NCI-H345 (cell line): ENCODE measurements at regions not wholly inside any gene's neighbourhood (a gene's known extent, or its start where the extent isn't known, plus 50 kb on each side); places are given as distances from the start of the nearest gene placed in this dataset.

ENCODE experiments used
- DNase-seq: peaks from one replicate; lab custom pipeline; 2025; lab: John Stamatoyannopoulos, UW

DNA sequence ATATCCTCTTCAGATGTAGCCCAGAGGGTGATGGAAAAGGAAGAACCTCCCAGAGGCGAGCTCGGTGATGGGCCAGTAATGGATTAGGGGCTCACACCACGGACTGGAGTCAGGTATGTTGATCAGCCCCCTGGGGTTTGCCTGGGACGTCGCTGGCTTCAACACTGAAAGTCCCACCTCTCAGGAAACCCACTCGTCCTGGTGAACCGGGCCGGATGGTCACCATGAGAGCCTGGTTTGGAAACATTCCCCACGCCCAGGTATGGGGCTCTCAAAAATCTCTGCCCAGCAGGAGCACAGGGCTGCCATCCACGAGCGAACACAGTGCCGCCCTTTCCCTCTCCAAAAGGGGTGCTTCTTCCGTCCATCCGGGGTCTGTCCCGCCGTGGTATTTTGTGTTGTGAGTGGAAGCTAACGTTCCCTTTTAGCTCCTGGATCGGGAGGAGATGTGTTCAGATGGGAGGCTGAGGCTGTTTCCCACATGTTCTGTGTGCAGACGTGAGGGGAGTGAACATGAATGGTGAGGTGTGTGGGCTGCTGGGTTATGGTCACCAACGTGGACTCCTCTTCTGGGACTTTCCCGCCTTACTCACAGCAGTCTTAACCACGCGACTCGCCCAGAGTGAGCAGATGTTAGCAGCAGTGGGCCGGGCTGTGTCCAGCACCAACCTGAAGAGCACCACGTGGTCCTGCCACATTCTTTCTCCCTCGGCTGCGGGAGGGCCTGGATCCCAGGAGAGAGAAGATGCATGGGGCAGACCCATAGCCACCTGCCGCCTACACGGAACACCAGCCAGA lies 139.2 kb downstream of the KIF26A start:
- no peak for DNase-seq

DNA sequence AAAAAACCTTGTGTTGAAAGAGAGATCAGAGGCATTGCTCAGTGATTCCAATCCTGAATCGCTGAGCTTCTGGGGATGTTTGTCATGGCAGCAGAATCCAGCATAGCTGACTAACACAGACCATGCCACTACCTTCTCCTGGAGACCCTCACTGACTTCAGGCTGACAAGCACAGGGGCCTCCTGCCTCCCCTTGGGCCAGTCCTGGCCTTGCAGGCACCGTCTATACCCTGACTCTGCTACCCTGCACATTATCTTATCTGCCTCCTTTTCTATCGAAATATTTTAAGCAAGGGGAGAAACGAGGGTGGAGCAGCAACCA lies 139.8 kb downstream of the KIF26A start:
- no peak for DNase-seq

DNA sequence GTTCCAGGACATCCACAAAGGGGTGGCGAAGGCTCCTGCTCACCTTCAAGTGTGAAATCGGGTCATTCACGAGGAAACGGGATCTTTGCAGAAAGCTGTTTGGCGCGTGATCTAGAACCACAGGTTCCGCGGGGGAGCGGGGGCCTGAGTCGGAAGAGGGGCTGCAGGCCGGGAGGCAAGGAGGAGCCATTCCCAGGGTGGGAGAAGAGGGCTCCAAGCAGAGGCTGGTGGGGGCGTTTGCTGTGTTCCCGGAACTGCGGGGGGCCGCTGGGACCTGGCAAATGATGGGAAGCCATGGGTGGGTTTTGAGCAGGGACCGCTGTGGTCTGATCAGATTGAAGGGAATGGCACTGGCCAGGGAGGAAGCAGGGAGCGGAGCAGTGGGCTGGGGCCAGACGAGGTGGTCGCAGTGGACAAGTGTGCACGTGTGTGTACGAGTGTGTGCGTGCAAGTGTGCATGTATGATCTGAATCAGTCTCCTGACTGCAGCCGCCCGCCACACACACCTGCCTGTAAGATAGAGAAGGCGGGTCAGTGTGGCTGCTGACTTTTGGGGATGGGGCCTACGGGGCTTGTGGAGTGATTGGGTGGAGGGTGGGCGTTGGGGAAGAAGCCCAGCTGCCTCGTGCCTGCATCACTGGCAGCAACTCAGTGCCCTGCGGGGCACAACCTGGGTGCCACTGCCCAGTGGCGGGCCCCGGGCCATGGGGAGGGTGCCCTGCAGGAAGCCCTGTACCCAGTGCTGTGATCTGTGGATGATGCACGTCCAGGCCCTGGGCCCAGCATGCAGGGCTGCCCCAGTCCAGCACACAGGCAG lies 141.9 kb downstream of the KIF26A start:
- no peak for DNase-seq

GRCh38 chr14:104280902-104281767 lies 142.7 kb downstream of the KIF26A start:
- DNase-seq = no peak

GRCh38 chr14:104281768-104282301 lies 143.4 kb downstream of the KIF26A start:
- no peak for DNase-seq

DNA sequence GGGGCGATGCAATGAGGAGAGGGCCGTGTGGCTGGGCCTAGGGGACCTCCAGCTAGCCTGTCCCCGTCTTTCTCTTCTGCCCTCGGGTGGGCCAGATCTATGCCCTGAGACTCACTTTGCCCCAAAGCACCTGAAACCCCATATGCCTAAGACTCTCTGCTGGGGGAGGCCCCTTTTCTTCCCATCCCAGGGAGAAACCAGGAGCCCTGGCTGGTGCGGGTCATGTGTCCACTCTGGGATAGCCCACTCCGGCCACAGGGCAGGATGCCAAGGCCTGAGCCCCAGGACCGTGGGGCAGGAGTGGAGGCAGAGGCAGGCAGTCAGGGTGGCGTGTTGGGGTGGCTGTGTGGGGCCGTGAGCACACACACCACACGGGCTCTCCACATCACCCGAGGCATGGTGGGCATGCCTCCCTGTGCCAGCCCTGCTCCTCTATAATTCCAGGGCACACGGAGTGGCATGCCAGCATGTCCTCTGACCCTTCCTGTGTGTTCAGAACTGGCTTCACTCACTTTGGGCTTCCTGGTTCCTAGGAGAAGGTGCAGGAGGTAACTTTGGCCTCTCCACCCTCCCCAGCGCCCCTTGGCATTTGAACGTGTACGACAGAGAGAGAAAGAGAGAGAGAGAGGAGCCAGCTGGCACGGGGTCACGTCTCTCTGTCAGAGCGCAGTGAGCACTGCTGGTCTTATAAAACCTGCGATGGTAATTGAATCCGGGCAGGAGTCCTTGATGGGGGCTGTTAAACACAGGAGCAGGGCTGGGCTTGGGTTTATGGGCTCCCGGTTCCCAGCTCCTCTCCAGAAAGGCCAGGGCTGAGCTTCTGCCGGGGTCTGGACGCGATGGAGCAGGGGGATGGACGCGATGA lies 144.2 kb downstream of the KIF26A start:
- no peak for DNase-seq

DNA sequence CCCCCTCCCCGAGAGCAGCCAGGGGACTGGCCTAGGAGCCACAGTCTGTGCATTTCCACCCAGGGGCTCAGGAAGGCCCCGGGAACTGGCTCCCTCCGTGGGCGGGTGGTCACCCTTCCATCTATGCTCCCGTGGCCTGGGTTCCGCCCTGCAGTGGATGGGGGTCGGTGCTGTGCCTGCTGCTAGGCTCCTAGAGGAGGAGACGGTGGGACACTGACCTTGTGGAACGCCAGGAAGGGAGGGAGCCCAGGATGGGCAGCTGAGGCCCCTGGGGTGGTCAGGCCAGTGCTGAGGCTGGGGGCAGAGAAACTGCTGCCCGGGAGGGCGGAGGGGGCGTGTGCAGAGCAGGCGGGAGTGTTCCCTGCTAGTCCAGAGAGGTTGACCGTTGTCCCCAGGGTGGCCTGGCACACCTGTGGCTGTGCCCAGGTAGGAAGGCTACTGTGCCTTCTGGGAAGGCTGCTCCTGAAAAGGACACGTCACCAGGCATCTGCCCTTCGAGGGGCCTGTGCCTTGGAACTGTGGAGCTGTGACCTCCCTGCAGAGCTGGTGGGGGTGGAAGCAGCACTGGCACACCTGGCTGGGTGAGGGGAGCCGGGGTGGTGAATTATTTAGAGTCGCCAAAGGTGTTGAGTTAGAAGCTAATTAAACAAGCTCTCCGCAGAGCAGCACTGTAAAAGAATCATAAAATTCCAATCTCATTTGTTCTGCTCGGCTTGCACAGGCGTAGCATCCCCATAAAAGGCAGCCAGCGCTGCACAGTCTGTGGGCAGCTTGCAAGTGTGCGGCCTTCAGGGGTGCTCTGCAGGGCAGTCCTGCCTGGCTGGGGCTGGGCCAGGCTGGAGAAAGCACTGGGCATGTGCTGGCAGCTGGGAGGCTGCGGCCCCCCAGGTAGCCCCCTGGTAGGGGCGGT lies 145.1 kb downstream of the KIF26A start:
- no peak for DNase-seq

GRCh38 chr14:104284107-104284592 lies 145.8 kb downstream of the KIF26A start:
- DNase-seq = no peak

GRCh38 chr14:104284636-104285507 lies 146.5 kb downstream of the KIF26A start:
- DNase-seq = no peak

DNA sequence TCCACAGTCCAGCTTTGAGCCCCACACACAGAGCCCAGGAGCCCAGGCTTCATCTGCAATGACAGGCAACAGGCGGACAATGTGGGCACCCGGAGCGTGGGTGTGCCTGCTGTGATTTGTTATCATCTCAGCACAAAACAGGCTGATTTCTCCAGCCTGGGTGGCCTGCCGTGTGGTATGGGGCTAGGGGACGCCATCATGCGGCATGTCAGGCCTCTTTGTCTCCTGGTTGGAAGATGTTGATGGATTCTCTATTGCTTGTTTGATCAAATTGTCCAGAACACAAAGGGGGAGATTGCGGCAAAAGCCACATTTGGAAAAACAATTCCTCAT lies 147.1 kb downstream of the KIF26A start:
- DNase-seq = no peak

DNA sequence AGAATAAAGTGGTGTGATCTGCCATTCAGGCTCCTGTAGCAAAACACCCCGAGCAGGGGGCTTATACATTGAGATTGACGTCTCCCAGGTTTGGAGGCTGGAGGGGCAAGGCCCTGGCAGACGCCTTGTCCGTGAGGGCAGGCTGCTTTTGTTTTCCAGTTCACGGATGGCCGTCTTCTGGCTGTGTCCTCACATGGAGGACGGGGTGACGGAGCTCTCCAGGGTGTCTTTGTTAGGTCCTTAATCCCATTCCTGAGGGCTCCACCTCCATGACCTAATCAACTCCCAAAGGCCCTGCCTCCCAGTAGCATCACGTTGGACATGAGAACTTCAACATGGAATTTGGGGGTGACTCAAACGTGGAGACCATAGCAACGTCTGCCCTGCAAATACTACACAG lies 147.7 kb downstream of the KIF26A start:
- no peak for DNase-seq

DNA sequence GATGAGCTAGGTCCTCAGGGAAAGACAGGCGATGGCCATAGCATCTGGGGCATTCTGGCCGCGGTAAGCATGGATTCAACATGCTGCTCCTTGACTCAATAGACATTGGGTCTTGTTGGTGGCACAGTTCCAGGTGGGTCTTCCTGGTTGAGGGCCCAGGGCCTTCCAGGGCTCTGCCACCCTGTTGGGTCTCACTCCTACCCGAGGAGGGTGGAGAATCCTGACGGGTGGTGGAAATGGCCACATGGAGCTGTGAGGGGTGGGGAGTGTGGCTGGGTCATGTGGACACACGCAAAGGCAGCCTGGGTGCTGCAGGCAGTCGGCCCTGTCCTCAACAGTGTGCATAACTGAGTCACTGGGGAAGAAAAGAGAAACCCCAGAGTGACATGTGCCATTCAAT lies 148.1 kb downstream of the KIF26A start:
- no peak for DNase-seq

GRCh38 chr14:104287301-104288009 lies 149.1 kb downstream of the KIF26A start:
- DNase-seq = no peak

DNA sequence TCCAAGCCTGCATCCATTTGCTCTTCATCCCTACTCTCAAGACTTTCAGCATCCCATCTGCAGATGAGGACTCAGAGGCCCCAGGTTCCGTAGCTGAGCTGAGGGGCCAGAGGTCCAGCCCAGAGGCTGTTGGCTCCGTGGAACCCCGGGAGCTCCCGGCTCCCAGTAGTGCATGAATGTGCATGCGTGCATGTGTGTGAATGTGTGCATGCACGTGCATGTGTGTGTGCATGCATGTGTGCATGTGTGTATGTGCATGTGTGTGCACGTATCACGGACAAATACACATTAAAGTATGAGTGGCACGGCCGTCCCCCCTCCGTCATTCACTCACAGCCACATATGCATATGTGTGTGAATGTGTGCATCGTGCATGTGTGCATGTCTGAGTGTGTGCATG lies 149.9 kb downstream of the KIF26A start:
- DNase-seq = no peak

DNA sequence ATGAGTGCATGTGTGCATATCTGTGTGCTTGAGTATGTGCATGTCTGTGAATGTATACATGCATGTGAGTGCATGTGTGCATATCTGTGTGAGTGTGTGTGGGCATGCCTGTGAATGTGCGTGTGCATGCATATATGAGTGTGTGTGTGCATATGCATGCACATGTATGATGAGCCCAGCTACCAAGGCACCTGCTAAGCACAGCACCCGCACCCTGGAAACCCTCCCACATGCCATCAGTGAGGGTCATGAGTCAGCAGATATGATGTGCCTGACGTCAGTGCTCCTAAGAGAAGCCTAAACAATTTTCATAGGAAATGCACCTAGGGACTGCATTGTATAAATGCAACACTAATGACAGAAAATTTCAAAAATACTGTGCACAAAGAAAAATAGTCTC lies 151.1 kb downstream of the KIF26A start:
- no peak for DNase-seq

DNA sequence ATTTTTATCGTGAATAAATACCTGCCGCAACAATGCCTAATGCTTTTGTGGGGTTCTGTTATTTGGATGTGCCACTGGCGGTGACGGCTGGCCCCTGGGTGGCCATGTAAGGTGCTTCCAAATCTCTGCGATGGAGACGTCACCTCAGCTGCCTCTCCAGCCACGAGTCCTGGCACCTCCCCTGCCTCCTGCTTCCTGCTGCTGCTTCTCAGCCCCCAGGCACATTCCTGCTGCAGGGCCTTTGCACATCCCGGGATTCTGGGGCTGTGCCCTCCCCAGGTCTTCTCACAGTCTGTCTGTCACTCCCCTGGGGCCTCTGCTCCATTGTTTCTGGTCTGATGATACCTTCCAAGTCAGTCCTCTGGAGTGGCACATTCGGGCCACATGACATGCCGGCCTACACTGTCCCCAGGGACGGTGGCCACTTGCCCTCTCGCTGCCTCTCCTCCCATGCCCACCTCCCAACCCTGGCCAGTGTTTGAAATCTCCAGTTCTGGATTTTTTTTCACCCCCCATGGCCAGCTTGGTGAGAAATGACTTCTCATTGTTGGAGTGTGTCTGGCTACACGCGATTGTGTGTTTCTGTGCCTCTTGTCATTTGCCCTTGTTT lies 151.8 kb downstream of the KIF26A start:
- no peak for DNase-seq

GRCh38 chr14:104290756-104291122 lies 152.4 kb downstream of the KIF26A start:
- DNase-seq = no peak
